ENCODE measurements at regions not wholly inside any gene's neighbourhood (a gene's known extent, or its start where the extent isn't known, plus 50 kb on each side); places are given as distances from the start of the nearest gene placed in this dataset.

GRCh38 chr7:67724955-67725354, 728.3 kb downstream of the TYW1 start:
- no peak overlapping the region for H3K4me3 ChIP-seq (ENCODE audit: control insufficient read depth, low read depth, low read length)
- no peak for DNase-seq (ENCODE audit: low read depth)
- TF ChIP-seq CTCF (IDR thresholded peaks at IDR 0.05; ENCODE audit: control insufficient read depth, insufficient read depth, low read depth, low read length, missing control alignments) = no peak

- no peak for DNase-seq (ENCODE audit: low read depth)
- TF ChIP-seq CTCF (IDR thresholded peaks at IDR 0.05; ENCODE audit: control insufficient read depth, insufficient read depth, low read depth, low read length, missing control alignments) = no peak
- H3K4me3 ChIP-seq (ENCODE audit: control insufficient read depth, low read depth, low read length) = no peak overlapping the region
Observed at GRCh38 chr7:67725423-67725822, 728.8 kb downstream of the TYW1 start.

GRCh38 chr7:67729771-67730170, 733.1 kb downstream of the TYW1 start:
- no peak for DNase-seq (ENCODE audit: low read depth)
- H3K4me3 ChIP-seq (ENCODE audit: control insufficient read depth, low read depth, low read length) = no peak overlapping the region
- no peak for TF ChIP-seq CTCF (IDR thresholded peaks at IDR 0.05; ENCODE audit: control insufficient read depth, insufficient read depth, low read depth, low read length, missing control alignments)

GRCh38 chr7:67731704-67732103, 735.1 kb downstream of the TYW1 start:
- no peak overlapping the region for H3K4me3 ChIP-seq (ENCODE audit: control insufficient read depth, low read depth, low read length)
- DNase-seq (ENCODE audit: low read depth) = no peak
- no peak for TF ChIP-seq CTCF (IDR thresholded peaks at IDR 0.05; ENCODE audit: control insufficient read depth, insufficient read depth, low read depth, low read length, missing control alignments)

DNA sequence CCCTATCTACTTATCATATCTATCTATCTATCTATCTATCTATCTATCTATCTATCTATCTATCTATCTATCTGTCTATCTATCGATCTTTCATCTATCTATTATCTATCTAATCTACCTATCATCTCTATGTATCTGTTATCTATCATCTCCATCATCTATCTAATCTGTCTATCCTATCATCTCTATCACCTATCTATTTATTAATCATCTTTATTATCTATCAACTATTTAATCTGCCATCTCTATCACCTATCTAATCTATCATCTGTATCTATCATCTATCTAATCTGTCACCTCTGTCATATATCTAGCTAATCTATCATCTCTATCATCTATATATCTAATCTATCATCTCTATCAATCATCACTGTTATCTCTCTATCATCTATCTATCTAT, 736.3 kb downstream of the TYW1 start:
- TF ChIP-seq CTCF (IDR thresholded peaks at IDR 0.05; ENCODE audit: control insufficient read depth, insufficient read depth, low read depth, low read length, missing control alignments) = no peak
- H3K4me3 ChIP-seq (ENCODE audit: control insufficient read depth, low read depth, low read length) = no peak overlapping the region
- no peak for DNase-seq (ENCODE audit: low read depth)

GRCh38 chr7:67738145-67738544, 741.5 kb downstream of the TYW1 start:
- H3K4me3 ChIP-seq (ENCODE audit: control insufficient read depth, low read depth, low read length) = no peak overlapping the region
- TF ChIP-seq CTCF (IDR thresholded peaks at IDR 0.05; ENCODE audit: control insufficient read depth, insufficient read depth, low read depth, low read length, missing control alignments) = no peak
- DNase-seq (ENCODE audit: low read depth) = no peak

DNA sequence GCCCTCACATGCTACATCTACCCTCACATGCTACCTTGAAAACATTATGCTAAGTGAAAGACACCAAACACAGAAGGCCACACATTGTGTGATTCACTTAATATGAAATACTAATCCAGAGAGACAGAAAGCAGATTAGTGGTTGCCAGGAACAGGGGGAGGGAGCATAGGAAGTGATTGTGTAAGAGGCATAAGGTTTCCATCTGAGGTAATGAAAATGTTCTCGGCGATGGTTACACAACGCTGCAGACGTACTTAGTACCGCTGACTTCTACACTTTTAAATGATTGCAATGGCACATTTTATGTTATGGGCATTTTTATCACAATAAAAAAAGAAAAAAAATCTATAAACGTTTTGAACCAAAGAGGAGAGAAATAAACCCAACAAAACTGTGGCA, 742.3 kb downstream of the TYW1 start:
- no peak overlapping the region for H3K4me3 ChIP-seq (ENCODE audit: control insufficient read depth, low read depth, low read length)
- no peak for TF ChIP-seq CTCF (IDR thresholded peaks at IDR 0.05; ENCODE audit: control insufficient read depth, insufficient read depth, low read depth, low read length, missing control alignments)

More for the DNA sequence above, 742.3 kb downstream of the TYW1 start:
- no peak for DNase-seq (ENCODE audit: low read depth)
